ENCODE measurements at regions not wholly inside any gene's neighbourhood (a gene's known extent, or its start where the extent isn't known, plus 50 kb on each side); places are given as distances from the start of the nearest gene placed in this dataset.
"Not testable (repeated sequence)": the region's sequence is repeated elsewhere in the genome, so short reads cannot be mapped to it uniquely, and the experiment has no call there.

DNA sequence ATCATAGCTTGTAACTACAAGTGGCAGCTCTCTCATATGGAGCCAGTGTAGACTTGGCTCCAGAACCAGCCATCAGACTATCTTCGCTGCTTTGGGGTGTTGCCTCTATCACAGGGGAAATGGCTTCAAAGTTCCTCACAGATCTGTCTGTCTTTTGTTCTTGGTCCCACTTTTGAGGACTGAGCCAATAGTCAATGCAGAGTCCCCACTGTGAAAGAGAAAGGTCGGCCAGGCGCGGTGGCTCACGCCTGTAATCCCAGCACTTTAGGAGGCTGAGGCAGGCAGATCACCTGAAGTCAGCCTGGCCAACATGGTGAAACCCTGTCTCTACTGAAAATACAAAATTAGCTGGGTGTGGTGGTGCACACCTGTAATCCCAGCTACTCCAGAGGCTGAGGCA lies 86.9 kb upstream of the FZD7 start:
- not testable (repeated sequence) for H3K4me1 ChIP-seq (replicated peaks); DNase-seq (ENCODE audit: low read depth in 1 of 2, low spot score in 2 of 2); H3K27ac ChIP-seq; H3K27me3 ChIP-seq (replicated peaks); H3K4me3 ChIP-seq; H3K36me3 ChIP-seq; H3K9me3 ChIP-seq (replicated peaks)

GRCh38 chr2:201947287-201947686 lies 86.4 kb upstream of the FZD7 start:
- Histone ChIP-seq H3K27ac (no peak overlapping the region), H3K36me3 (no peaks in the 10 kb centered on the region), H3K4me1 (replicated peaks) (no peaks in the 10 kb centered on the region), H3K27me3 (replicated peaks) (no peaks in the 10 kb centered on the region), H3K4me3 (no peak overlapping the region), H3K9me3 (replicated peaks) (no peaks in the 10 kb centered on the region)
- no peak for DNase-seq (ENCODE audit: low read depth in 1 of 2, low spot score in 2 of 2)

GRCh38 chr2:201949181-201949926 lies 84.3 kb upstream of the FZD7 start:
- H3K4me1 ChIP-seq (replicated peaks): no peaks in the 10 kb centered on the region
- no peak overlapping the region for H3K4me3 ChIP-seq
- no peak for DNase-seq (ENCODE audit: low read depth in 1 of 2, low spot score in 2 of 2)
- no peaks in the 10 kb centered on the region for H3K36me3 ChIP-seq
- H3K27me3 ChIP-seq (replicated peaks): no peaks in the 10 kb centered on the region
- H3K27ac ChIP-seq: no peak overlapping the region
- H3K9me3 ChIP-seq (replicated peaks): no peaks in the 10 kb centered on the region

DNA sequence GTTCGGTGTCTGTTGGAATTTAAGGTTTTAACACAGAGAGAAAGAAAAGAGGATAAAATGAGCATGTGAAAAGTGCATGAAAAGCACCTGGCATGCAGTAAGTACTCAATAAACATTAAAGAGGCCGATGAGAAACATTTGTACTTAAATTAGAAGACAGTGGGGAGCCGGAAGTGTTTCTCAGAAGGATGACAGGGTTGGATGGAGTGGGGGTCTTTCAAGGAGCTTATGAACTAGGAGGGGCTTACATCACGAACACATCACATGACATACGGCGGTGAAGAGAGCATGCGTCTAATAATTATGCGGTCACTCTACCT lies 83.8 kb upstream of the FZD7 start:
- Histone ChIP-seq H3K9me3 (replicated peaks) (no peaks in the 10 kb centered on the region), H3K4me3 (no peak overlapping the region), H3K4me1 (replicated peaks) (no peaks in the 10 kb centered on the region), H3K27ac (no peak overlapping the region), H3K36me3 (no peaks in the 10 kb centered on the region), H3K27me3 (replicated peaks) (no peaks in the 10 kb centered on the region)
- no peak for DNase-seq (ENCODE audit: low read depth in 1 of 2, low spot score in 2 of 2)

DNA sequence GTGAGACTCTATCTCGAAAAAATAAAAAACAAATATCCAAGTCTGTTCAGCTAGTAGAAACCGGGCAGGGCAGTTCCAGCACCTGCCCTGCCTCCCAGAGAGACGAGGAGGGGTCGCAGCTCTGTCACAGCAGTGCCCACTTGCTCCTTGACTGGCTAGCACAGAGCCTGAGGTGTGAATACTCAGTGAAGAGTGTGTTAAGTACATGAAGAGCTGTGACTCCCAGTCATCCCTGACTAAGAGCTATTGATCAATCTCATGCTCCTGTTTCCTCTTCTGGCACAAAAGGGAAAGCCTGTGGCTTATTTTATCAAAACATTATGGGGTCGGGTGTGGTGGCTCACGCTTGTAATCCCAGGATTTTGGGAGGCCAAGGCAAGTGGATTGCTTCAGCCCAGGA lies 83.0 kb upstream of the FZD7 start:
- no peak for DNase-seq (ENCODE audit: low read depth in 1 of 2, low spot score in 2 of 2)
- Histone ChIP-seq H3K36me3 (no peaks in the 10 kb centered on the region), H3K9me3 (replicated peaks) (no peaks in the 10 kb centered on the region)

DNA sequence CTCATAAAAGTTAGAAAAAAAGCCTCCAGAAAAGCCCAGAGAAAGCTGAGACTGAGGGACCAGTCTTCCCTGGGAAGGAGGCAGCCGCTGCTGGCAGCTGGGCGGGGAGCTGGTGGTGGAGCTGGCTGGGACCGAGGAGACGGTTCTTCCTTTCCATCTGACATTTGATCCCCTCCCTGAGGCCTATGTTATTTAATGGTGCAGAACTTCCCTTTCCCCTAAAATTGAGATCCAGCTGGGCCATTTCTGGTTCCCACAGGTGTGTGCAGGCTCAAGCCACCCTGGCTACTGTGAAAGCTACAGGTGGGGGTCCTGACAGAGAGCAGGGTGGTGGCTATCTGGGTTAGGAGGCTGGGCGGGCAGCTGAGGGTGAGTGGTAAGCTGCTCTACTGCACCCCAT lies 81.5 kb upstream of the FZD7 start:
- H3K4me3 ChIP-seq: no peak overlapping the region
- H3K9me3 ChIP-seq (replicated peaks): no peaks in the 10 kb centered on the region
- no peak overlapping the region for H3K27ac ChIP-seq
- H3K27me3 ChIP-seq (replicated peaks): no peaks in the 10 kb centered on the region
- no peak for DNase-seq (ENCODE audit: low read depth in 1 of 2, low spot score in 2 of 2)
- no peaks in the 10 kb centered on the region for H3K36me3 ChIP-seq
- no peaks in the 10 kb centered on the region for H3K4me1 ChIP-seq (replicated peaks)

More for the DNA sequence above, 83.0 kb upstream of the FZD7 start:
- Histone ChIP-seq H3K27ac (no peak overlapping the region), H3K4me3 (no peak overlapping the region), H3K4me1 (replicated peaks) (no peaks in the 10 kb centered on the region), H3K27me3 (replicated peaks) (no peaks in the 10 kb centered on the region)

DNA sequence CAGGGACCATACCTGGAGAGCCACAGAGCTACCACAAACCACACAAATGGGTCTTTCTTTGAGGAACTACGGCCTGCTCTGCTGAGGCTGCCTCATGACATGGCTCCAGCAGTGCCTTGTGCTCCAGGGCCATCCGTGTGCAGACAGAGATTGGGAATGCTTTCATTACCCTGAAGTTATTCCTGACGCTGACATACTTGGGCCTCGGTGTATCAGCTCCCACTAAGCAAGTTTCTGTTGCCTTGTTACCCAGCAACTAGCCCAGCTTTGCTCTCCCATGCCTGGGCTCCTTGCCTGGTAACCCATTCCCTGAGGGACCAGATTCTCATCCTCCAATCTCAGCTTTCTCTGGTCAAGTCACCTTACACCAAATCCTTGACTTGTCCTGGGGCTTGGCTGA lies 80.3 kb upstream of the FZD7 start:
- Histone ChIP-seq H3K27me3 (replicated peaks) (no peaks in the 10 kb centered on the region), H3K4me1 (replicated peaks) (no peaks in the 10 kb centered on the region), H3K4me3 (no peak overlapping the region), H3K9me3 (replicated peaks) (no peaks in the 10 kb centered on the region), H3K36me3 (no peaks in the 10 kb centered on the region), H3K27ac (no peak overlapping the region)
- no peak for DNase-seq (ENCODE audit: low read depth in 1 of 2, low spot score in 2 of 2)

- H3K4me3 ChIP-seq: no peak overlapping the region
- DNase-seq (ENCODE audit: low read depth in 1 of 2, low spot score in 2 of 2): no peak
- no peaks in the 10 kb centered on the region for H3K36me3 ChIP-seq
- H3K27ac ChIP-seq: no peak overlapping the region
- no peaks in the 10 kb centered on the region for H3K4me1 ChIP-seq (replicated peaks)
- no peaks in the 10 kb centered on the region for H3K9me3 ChIP-seq (replicated peaks)
- H3K27me3 ChIP-seq (replicated peaks): 0 out of 2 replicates have a peak, but pooled peaks cover 2% of the 10 kb centered on the region
Measured at GRCh38 chr2:201953880-201954279, 79.8 kb upstream of the FZD7 start.

DNA sequence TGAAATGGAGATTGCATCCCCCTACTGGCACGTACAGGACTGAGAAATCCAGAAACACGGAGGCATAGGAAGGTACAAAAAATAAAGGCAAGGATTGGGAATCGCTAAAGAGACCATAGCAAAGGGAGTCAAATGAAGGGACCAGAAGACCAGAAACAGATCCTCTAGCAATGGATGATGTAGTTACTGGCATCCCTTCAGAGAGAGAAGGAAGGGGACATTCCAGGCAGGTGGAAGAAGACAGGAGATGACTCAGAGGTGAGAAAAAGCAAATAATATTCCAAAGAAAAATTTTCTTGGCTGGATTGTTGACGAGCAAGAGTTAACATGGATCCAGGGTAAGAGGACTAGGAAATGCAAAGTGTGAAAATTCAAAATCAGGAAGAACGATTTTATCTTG lies 78.4 kb upstream of the FZD7 start:
- no peaks in the 10 kb centered on the region for H3K9me3 ChIP-seq (replicated peaks)
- DNase-seq (ENCODE audit: low read depth in 1 of 2, low spot score in 2 of 2): no peak
- no peak overlapping the region for H3K4me3 ChIP-seq
- no peaks in the 10 kb centered on the region for H3K36me3 ChIP-seq
- no peak overlapping the region for H3K27ac ChIP-seq
- H3K27me3 ChIP-seq (replicated peaks): 0 out of 2 replicates have a peak, but pooled peaks cover 3% of the 10 kb centered on the region
- no peaks in the 10 kb centered on the region for H3K4me1 ChIP-seq (replicated peaks)

GRCh38 chr2:201955702-201956141 lies 77.9 kb upstream of the FZD7 start:
- no peaks in the 10 kb centered on the region for H3K36me3 ChIP-seq
- H3K27me3 ChIP-seq (replicated peaks): 0 out of 2 replicates have a peak, but pooled peaks cover 3% of the 10 kb centered on the region
- no peak overlapping the region for H3K27ac ChIP-seq
- no peak overlapping the region for H3K4me3 ChIP-seq
- no peaks in the 10 kb centered on the region for H3K9me3 ChIP-seq (replicated peaks)
- no peak for DNase-seq (ENCODE audit: low read depth in 1 of 2, low spot score in 2 of 2)
- H3K4me1 ChIP-seq (replicated peaks): no peaks in the 10 kb centered on the region

GRCh38 chr2:201956361-201956760 lies 77.3 kb upstream of the FZD7 start:
- Histone ChIP-seq H3K9me3 (replicated peaks) (no peaks in the 10 kb centered on the region), H3K27ac (no peak overlapping the region), H3K4me1 (replicated peaks) (no peaks in the 10 kb centered on the region), H3K4me3 (no peak overlapping the region), H3K36me3 (no peaks in the 10 kb centered on the region), H3K27me3 (replicated peaks) (0 out of 2 replicates have a peak, but pooled peaks cover 3% of the 10 kb centered on the region)
- DNase-seq (ENCODE audit: low read depth in 1 of 2, low spot score in 2 of 2): no peak

GRCh38 chr2:201957091-201957490 lies 76.6 kb upstream of the FZD7 start:
- no peaks in the 10 kb centered on the region for H3K4me1 ChIP-seq (replicated peaks)
- DNase-seq (ENCODE audit: low read depth in 1 of 2, low spot score in 2 of 2): no peak

DNA sequence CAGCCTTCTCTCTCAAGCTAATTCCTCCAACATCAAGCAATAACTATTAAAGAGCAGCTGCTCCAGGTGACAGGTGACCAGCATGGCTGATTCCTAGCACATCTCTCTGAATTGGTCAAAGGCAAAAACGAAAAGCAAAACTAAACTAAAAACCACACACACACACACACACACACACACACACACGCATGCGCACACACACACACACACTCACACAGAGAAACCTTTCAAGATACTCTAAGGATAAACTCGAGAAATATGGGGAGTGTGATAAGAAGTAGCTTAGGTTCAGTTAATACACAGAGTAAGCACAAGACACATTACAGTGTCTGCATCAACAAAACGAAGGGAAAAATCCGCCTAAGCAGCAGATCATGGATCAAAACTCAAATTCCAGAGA lies 74.5 kb upstream of the FZD7 start:
- Histone ChIP-seq H3K36me3 (no peaks in the 10 kb centered on the region), H3K27ac (no peak overlapping the region), H3K27me3 (replicated peaks) (0 out of 2 replicates have a peak, but pooled peaks cover 3% of the 10 kb centered on the region), H3K9me3 (replicated peaks) (no peaks in the 10 kb centered on the region), H3K4me1 (replicated peaks) (no peaks in the 10 kb centered on the region), H3K4me3 (no peak overlapping the region)
- no peak for DNase-seq (ENCODE audit: low read depth in 1 of 2, low spot score in 2 of 2)

More at GRCh38 chr2:201957091-201957490, 76.6 kb upstream of the FZD7 start:
- no peaks in the 10 kb centered on the region for H3K36me3 ChIP-seq
- no peak overlapping the region for H3K27ac ChIP-seq
- H3K27me3 ChIP-seq (replicated peaks): 0 out of 2 replicates have a peak, but pooled peaks cover 3% of the 10 kb centered on the region
- H3K9me3 ChIP-seq (replicated peaks): no peaks in the 10 kb centered on the region
- no peak overlapping the region for H3K4me3 ChIP-seq

GRCh38 chr2:201959626-201960025 lies 74.0 kb upstream of the FZD7 start:
- no peaks in the 10 kb centered on the region for H3K4me1 ChIP-seq (replicated peaks)
- 0 out of 2 replicates have a peak, but pooled peaks cover 3% of the 10 kb centered on the region for H3K27me3 ChIP-seq (replicated peaks)
- no peak overlapping the region for H3K4me3 ChIP-seq
- no peak for DNase-seq (ENCODE audit: low read depth in 1 of 2, low spot score in 2 of 2)
- H3K36me3 ChIP-seq: no peaks in the 10 kb centered on the region
- no peak overlapping the region for H3K27ac ChIP-seq
- no peaks in the 10 kb centered on the region for H3K9me3 ChIP-seq (replicated peaks)

- Histone ChIP-seq H3K4me1 (replicated peaks) (no peaks in the 10 kb centered on the region), H3K4me3 (no peak overlapping the region), H3K27me3 (replicated peaks) (0 out of 2 replicates have a peak, but pooled peaks cover 3% of the 10 kb centered on the region), H3K9me3 (replicated peaks) (no peaks in the 10 kb centered on the region), H3K27ac (no peak overlapping the region), H3K36me3 (no peaks in the 10 kb centered on the region)
- DNase-seq (ENCODE audit: low read depth in 1 of 2, low spot score in 2 of 2): no peak
Measured at GRCh38 chr2:201960305-201960704, 73.3 kb upstream of the FZD7 start.
